SU-DHL-6 (cell line): ENCODE measurements at regions not wholly inside any gene's neighbourhood (a gene's known extent, or its start where the extent isn't known, plus 50 kb on each side); places are given as distances from the start of the nearest gene placed in this dataset.
"Not testable (repeated sequence)": the region's sequence is repeated elsewhere in the genome, so short reads cannot be mapped to it uniquely, and the experiment has no call there.

Source experiments
- H2AFZ ChIP-seq: fragments of 200-600 bp; sonication (generic); 2 replicates; pipeline ENCODE4 v1.6.1; 2014; ENCODE audit warnings: low read depth, mild to moderate bottlenecking, moderate library complexity, mixed read lengths, antibody characterized with exemption, low read length; ENCODE audit not compliant: severe bottlenecking
- H3F3A ChIP-seq: fragments of 200-600 bp; shearing (Covaris generic); 2 replicates; pipeline ENCODE4 v1.6.0; 2016; ENCODE audit warnings: antibody characterized with exemption, mild to moderate bottlenecking; ENCODE audit not compliant: insufficient read depth
- H3K27ac ChIP-seq: fragments of 200-600 bp; sonication (generic); 2 replicates; pipeline ENCODE4 v1.5.1; 2016; ENCODE audit warnings: low read depth, mild to moderate bottlenecking, low read length, moderate library complexity, mixed read lengths
- H3K27me3 ChIP-seq: fragments of 200-600 bp; sonication (generic), shearing (Covaris generic); 2 replicates; pipeline ENCODE4 v1.6.0; 2014; ENCODE audit warnings: mild to moderate bottlenecking, low read length
- H3K36me3 ChIP-seq: fragments of 200-600 bp; sonication (generic); 2 replicates; pipeline ENCODE4 v1.6.1; 2014; ENCODE audit warnings: mild to moderate bottlenecking, low read length, mixed read lengths
- H3K4me2 ChIP-seq: fragments of 300-600, 200-600 bp; shearing (Covaris generic), sonication (generic); 2 replicates; pipeline ENCODE4 v1.6.0; 2014; ENCODE audit warnings: low read length, low read depth, mild to moderate bottlenecking; ENCODE audit not compliant: poor library complexity, severe bottlenecking
- H3K4me3 ChIP-seq: fragments of 200-600 bp; sonication (generic); 2 replicates; pipeline ENCODE4 v1.5.1; 2014; ENCODE audit warnings: antibody characterized with exemption, low read length, mild to moderate bottlenecking, mixed read lengths; ENCODE audit not compliant: insufficient read depth, poor library complexity, severe bottlenecking
- H3K79me2 ChIP-seq: fragments of 200-600 bp; sonication (generic); 2 replicates; pipeline ENCODE4 v1.6.1; 2014; ENCODE audit warnings: mild to moderate bottlenecking, low read length, moderate library complexity; ENCODE audit not compliant: insufficient read depth
- H3K9ac ChIP-seq: fragments of 200-600 bp; sonication (generic); 2 replicates; pipeline ENCODE4 v1.7.0; 2014; ENCODE audit warnings: mild to moderate bottlenecking, low read length
- H3K9me2 ChIP-seq: fragments of 200-600 bp; sonication (generic); replicated peaks from 2 replicates; pipeline ENCODE4 v1.6.1; 2014; ENCODE audit warnings: low read length; ENCODE audit not compliant: insufficient read depth
- H3K9me3 ChIP-seq: fragments of 200-600 bp; sonication (generic); 2 replicates; pipeline ENCODE4 v1.6.1; 2014; ENCODE audit warnings: low read length, mixed read lengths; ENCODE audit not compliant: insufficient read depth
- H4K20me1 ChIP-seq: fragments of 200-600 bp; sonication (generic); 2 replicates; pipeline ENCODE4 v1.6.1; 2014; ENCODE audit warnings: low read depth, mild to moderate bottlenecking, antibody characterized with exemption, low read length, moderate library complexity, mixed read lengths

GRCh38 chr2:111380733-111381439 is 260.2 kb downstream of the BCL2L11 start:
- not testable (repeated sequence) for H3K36me3 ChIP-seq, H3K27me3 ChIP-seq, H3K9me2 ChIP-seq, H4K20me1 ChIP-seq, H3K9ac ChIP-seq, H2AFZ ChIP-seq, H3F3A ChIP-seq, H3K9me3 ChIP-seq, H3K27ac ChIP-seq, H3K4me2 ChIP-seq, H3K79me2 ChIP-seq, H3K4me3 ChIP-seq

DNA sequence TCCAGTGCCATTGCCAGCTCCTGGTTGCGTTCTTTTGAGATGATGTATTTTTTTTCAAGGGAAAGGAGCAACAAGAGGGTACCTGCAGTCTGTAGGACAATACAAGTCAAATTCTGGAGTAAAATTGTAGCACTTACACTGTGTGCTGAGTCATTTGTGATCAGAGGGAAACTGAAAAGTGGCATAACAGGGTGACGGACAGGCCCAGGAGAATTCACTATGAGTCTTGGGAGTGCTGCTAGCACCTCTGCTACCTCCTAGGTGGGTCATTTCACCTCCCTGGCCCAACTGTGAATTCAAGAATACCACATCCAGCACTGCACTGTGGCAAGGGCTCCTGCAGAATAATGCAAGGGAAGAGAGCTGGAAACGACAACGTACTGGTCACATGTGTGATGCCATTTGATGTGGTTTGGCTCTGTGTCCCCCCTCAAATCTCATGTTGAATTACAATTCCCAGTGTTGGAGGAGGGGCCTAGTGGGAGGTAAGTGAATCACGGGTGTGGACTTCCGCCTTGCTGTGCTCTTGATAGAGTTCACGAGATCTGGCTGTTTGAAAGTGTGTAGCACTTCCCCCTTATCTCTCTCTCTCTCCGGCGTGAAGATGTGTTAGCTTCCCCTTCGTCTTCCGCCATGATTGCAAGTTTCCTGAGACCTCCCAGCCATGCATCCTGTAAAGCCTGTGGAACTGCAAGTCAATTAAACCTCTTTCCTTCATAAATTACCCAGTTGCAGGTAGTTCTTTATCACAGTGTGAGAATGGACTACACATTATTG is 261.0 kb downstream of the BCL2L11 start:
- H3K4me3 ChIP-seq, H4K20me1 ChIP-seq, H3K27me3 ChIP-seq, H3K36me3 ChIP-seq, H2AFZ ChIP-seq, H3K4me2 ChIP-seq, H3K79me2 ChIP-seq, H3K9ac ChIP-seq, H3K27ac ChIP-seq, H3K9me2 ChIP-seq, H3F3A ChIP-seq, H3K9me3 ChIP-seq: not testable (repeated sequence)

DNA sequence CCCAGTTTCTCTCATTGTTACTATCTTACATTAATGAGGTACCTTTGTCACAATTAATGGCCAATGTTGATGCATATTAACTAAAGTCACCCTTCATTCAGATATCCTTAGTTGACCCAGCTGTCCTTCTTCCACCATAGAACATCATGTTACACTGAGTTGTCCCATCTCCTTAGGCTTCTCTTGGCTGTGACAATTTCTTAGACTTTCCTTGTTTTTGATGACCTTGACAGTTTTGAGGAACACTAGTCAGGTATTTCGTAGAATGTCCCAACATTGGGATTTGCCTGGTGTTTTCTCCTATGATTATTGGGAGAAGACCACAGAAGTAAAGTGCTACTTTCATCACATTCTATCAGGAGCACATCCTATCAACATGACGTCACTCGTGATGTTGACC is 261.8 kb downstream of the BCL2L11 start:
- not testable (repeated sequence) for H3K27me3 ChIP-seq, H3K4me3 ChIP-seq, H3K9me3 ChIP-seq, H3K36me3 ChIP-seq, H3F3A ChIP-seq, H2AFZ ChIP-seq, H3K4me2 ChIP-seq, H4K20me1 ChIP-seq, H3K27ac ChIP-seq, H3K9ac ChIP-seq, H3K79me2 ChIP-seq, H3K9me2 ChIP-seq

DNA sequence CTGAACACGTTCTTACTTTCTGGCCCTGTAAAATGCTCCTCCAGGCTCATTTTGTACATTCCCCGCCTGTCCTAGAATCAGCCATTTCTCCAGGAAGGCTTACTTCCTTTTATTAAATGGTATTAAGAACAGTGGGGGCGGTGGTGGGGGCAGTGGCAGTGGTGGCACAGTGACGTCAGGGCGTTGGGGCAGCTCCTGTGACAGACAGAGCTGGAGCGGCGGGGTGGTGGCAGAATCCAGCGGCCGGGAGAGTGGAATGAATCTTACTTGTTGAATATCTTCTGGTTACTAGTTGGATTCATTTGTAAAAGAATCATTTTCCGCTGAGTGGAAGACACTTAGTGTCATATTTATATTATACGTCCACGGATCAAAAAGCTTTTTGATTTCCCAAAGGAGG is 262.6 kb downstream of the BCL2L11 start:
- not testable (repeated sequence) for H3F3A ChIP-seq, H3K9me3 ChIP-seq

DNA sequence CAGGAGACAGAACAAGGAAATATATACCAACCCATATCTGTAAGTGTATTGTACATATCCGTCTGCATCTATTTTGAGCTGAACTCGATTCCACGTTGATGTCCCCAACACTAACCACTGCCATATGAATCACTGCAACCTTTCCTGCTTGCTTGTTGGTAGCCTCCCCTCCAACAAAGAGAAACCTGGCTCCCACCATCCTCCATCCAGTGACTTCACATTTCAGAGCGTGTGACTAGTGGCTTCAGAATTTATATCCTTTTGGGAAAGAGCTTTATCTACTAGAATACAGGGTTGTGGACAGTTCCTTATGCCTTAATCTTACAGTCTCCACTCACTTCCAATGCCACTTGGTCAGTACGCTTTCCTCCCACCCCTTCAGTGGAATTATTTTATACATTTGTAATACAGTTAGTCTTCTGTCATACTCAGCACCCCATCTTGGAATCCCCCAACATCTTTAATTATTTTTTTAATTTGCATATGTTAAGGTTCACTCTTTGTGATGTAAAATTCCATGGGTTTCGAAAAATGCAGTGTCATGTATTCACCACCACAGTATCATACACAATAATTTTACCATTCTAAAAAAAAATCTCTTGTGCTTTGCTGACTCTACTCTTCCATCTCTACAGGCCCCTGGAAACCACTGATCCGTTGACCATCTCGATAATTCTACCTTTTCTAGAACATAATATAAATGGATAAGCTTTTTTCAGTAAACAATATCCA is 264.7 kb downstream of the BCL2L11 start:
- not testable (repeated sequence) for H3K9me3 ChIP-seq, H3K4me3 ChIP-seq, H3F3A ChIP-seq, H3K4me2 ChIP-seq, H3K79me2 ChIP-seq, H3K27me3 ChIP-seq, H3K9me2 ChIP-seq, H4K20me1 ChIP-seq, H3K36me3 ChIP-seq, H2AFZ ChIP-seq, H3K27ac ChIP-seq, H3K9ac ChIP-seq

More for the DNA sequence above, 262.6 kb downstream of the BCL2L11 start:
- not testable (repeated sequence) for H3K79me2 ChIP-seq, H2AFZ ChIP-seq, H4K20me1 ChIP-seq, H3K4me3 ChIP-seq, H3K9ac ChIP-seq, H3K27me3 ChIP-seq, H3K36me3 ChIP-seq, H3K9me2 ChIP-seq, H3K4me2 ChIP-seq, H3K27ac ChIP-seq

DNA sequence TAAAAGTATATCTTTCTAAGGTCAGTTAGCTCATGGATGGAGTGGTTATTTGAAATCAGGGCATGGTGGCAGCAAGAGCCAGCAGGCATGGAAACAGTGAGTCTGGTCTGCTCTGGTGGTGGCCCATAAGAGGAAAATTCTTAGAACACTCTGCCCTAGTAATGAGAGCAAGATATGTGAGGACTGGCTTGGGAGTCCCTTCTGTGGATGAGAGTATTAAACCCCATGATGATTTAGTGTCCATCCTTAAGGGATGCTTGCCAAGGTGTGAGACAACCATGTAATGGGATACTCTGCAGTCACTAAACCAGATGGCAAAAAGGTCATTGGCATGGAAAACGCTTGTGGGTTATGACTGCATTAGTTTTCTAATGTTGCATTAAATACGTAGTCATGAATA is 269.9 kb downstream of the BCL2L11 start:
- H3K36me3 ChIP-seq, H3K9me3 ChIP-seq, H3K27ac ChIP-seq, H3K4me2 ChIP-seq, H3K27me3 ChIP-seq, H2AFZ ChIP-seq, H3F3A ChIP-seq, H3K79me2 ChIP-seq, H4K20me1 ChIP-seq, H3K9ac ChIP-seq, H3K4me3 ChIP-seq, H3K9me2 ChIP-seq: not testable (repeated sequence)

- H3K9me2 ChIP-seq, H4K20me1 ChIP-seq, H3K79me2 ChIP-seq, H3F3A ChIP-seq, H3K9ac ChIP-seq, H3K36me3 ChIP-seq, H3K4me2 ChIP-seq, H3K9me3 ChIP-seq, H2AFZ ChIP-seq, H3K27ac ChIP-seq, H3K4me3 ChIP-seq, H3K27me3 ChIP-seq: not testable (repeated sequence)
Measured at GRCh38 chr2:111395350-111396128, 274.8 kb downstream of the BCL2L11 start.
